HG02943 (cell line): ENCODE measurements at regions not wholly inside any gene's neighbourhood (a gene's known extent, or its start where the extent isn't known, plus 50 kb on each side); places are given as distances from the start of the nearest gene placed in this dataset.
"Not testable (repeated sequence)": the region's sequence is repeated elsewhere in the genome, so short reads cannot be mapped to it uniquely, and the experiment has no call there.

Experiments
- ATAC-seq: cut with Tn5 transposase; IDR thresholded peaks from one replicate; pipeline ENCODE4 v1.9.1; 2021; ENCODE audit warnings: mild to moderate bottlenecking, low read depth, moderate library complexity; ENCODE audit not compliant: unreplicated experiment

GRCh38 chr4:43402393-43402792, 509.9 kb downstream of the GRXCR1 start:
- ATAC-seq: no peak

DNA sequence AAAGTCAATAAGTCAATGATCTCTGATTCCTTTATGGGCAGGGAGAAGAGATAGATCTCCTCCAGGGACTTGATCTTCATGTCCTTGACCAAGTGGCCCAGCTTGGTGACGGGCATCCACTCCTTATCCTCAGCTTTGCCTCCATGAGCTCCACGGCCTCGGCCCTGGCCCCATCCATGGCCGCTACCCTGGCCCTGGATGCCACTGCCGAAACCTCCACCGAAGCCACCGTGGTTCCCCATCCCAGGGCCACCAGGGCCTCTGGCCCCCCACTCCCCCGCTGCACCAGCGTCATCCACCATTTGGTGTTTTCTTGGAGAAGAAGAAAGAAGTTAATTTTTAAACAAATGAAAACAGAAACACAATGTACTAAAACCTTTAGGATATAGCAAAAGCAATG, 518.1 kb downstream of the GRXCR1 start:
- no peak for ATAC-seq

- ATAC-seq: no peak
Observed at GRCh38 chr4:43411226-43411625, 518.7 kb downstream of the GRXCR1 start.

DNA sequence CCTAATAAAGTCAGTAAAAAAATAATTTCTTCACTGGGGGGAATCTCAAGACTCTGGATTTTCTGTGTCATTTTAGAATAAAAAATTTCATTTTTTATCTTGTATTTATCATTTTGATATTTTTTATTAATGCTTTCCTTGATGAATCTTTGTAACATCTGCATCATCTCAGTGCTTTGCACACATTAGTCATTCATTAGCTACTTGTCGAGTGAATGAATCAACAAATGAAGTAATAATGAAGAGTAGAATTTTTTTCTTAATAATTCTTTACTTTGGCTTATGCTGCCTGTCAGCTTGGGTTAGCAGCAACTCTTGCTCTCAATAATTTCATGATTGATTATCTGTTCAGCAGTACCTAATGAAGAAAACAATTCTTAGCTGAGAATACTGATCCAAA, 530.8 kb downstream of the GRXCR1 start:
- no peak for ATAC-seq

DNA sequence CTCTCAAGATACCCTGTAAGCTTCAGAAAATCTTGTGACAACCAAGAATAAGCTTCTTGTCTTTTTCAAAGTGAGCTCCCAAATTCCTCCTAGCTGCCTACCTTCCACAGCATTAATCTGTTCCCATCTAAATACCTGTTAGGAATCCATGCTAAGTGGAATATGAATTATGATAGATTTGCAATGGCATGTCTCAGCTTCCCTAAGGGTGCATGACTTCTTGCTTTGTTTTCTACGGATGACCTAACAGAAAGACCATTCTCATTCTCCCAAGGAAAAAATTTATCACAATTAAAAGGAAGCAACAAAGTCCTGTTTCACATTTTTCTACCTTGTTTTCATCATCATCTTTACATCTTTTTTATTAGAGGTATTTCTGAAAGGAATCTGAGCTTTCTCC, 532.7 kb downstream of the GRXCR1 start:
- ATAC-seq: no peak

GRCh38 chr4:43435291-43435690, 542.8 kb downstream of the GRXCR1 start:
- no peak for ATAC-seq

GRCh38 chr4:43452948-43453347, 560.4 kb downstream of the GRXCR1 start:
- ATAC-seq: no peak

- no peak for ATAC-seq
Observed at GRCh38 chr4:43456383-43456782, 563.9 kb downstream of the GRXCR1 start.

GRCh38 chr4:43457866-43458265, 565.4 kb downstream of the GRXCR1 start:
- no peak for ATAC-seq

- ATAC-seq: no peak
Observed at GRCh38 chr4:43458293-43458692, 565.8 kb downstream of the GRXCR1 start.

GRCh38 chr4:43471950-43472349, 579.4 kb downstream of the GRXCR1 start:
- no peak for ATAC-seq

DNA sequence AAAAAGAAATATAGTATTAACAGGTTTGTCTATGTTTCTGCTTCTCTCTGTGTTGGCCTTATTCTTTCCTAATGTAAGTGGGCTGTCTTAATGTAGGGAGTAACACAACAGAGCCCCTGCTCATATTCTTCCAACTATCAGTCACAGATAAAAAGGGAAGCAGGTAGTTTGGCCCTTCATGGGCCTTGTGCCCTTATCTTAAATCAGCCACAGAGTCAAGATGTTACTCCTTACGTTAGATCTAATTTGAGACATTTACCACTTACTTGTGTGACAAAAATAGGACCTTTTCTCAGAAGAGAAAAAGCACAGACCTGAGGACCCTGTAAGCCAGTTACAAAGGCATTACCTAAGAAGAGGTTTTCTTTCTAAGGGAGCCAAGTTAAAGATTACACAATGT, 589.0 kb downstream of the GRXCR1 start:
- no peak for ATAC-seq

DNA sequence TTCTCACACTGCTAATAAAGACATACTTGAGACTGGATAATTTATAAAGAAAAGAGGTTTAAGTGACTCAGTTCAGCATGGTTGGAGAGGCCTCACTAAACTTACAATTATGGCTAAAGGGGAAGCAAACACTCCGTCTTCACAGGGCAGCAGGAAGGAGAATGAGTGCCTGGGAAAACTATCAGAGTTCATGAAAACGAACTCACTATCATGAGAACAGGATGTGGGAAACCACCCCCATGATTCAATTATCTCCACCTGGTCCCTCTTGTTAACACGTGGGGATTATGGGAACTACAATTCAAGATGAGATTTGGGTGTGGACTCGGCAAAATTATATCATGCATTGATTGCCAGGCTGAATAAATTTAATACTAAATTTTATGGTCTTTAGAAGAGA, 592.7 kb downstream of the GRXCR1 start:
- ATAC-seq: no peak

DNA sequence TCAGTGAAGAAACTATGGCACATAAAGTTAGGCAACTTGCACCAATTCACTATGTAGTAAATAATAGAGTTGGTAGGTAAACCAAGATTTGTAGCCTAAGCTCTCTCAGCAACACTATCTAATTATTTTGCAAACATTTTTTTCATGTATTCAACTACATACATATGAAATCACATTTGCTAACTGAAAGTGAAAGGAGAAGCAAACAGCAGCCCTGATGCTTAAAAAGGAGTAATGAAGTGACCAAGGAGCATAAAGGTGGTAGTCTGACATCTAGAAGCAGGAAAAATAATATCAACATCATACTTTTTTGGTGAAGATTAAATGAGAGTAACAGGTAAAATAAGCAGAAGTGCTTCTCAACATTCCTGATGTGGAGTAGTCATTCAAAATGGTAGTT, 603.7 kb downstream of the GRXCR1 start:
- ATAC-seq: no peak

GRCh38 chr4:43496602-43497001, 604.1 kb downstream of the GRXCR1 start:
- no peak for ATAC-seq

DNA sequence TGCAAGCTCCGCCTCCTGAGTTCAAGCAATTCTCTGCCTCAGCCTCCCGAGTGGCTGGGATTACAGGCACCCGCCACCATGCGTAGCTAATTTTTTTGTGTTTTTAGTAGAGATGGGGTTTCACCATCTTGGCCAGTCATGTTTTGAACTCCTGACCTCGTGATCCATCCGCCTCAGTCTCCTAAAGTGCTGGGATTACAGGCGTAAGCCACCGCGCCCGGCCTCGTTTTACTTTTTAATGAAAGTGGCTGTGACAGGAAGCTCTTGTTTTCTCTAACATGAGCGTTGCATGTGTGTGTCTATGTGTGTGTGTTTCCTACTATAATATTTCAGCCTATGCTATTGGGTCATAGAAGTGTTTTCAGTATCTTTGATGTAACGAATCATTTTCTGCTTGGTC, 613.3 kb downstream of the GRXCR1 start:
- not testable (repeated sequence) for ATAC-seq

DNA sequence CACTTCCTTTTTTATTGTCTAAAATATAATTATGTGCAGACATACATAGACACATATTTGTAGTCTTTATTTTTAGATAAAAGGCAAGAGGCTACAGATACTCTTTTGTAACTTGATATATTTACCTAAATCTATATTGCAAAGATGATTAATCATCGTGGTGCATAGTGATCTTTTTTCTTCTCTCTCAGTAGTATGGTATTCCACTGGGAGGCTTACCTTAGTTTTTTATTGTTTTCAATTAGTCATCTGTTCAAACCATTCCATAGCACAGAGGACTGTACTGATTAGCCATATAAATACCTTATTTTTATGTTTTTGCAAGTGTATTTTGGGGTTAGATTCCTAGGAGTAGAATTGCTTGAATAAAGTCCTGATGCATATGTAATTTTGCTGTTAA, 619.7 kb downstream of the GRXCR1 start:
- ATAC-seq: no peak

DNA sequence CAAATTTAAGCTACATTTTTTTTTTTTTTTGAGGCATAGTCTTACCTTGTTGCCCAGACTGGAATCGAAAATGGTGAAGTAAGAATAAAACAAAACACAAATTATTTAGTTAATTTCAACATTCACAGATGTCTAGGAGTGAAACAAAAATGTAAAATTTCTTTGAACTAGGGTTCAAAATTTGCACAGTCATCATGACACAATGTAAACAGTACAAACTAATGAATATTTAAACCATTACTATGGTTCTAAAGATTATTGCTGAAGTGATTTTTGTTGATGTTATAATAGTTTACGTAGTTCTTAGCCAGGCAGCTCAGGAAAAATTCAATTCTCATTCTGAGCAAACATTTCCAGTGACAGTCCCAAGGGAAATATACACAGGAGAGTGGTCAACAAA, 633.1 kb downstream of the GRXCR1 start:
- no peak for ATAC-seq

DNA sequence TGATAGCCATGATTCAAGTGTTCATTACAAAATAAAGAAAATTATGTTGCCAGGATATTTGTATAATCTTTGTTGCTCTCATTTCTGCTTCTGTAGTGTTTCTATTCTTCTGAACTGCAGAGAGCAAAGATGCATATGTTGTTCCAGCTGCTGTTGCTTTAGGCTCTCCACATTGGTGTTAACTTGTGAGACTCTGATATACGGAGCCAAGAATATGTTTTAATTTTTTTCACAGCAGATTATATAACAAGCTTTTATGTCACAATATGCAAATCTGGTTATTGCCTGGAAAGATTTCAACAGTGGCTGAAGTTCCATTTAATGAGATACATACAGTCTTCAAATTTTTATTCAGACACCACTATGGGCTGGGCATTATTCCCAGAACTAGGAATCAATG, 655.0 kb downstream of the GRXCR1 start:
- ATAC-seq: no peak

DNA sequence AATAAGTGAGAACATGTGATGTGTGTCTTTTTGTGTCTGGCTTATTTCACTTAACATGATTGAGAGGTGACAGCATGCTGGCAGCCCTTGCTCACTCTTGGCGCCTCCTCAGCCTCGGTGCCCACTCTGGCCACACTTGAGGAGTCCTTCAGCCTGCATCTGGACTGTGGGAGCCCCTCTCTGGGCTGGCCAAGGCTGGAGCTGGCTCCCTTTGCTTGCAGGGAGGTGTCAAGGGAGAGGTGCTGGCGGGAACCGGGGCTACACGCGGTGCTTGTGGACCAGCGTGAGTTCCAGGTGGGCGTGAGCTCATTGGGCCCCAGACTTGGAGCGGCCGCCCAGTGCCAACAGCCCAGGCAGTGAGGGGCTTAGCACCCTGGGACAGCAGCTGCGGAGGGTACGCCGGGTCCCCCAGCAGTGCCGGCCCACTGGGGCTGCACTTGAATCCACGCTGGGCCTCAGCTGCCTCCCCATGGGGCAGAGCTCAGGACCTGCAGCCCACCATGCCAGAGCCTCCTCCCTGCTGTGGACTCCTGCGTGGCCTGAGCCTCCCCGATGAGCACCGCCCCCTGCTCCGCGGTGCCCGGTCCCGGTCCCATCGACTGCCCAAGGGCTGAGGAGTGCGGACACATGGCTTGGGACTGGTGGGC, 658.6 kb downstream of the GRXCR1 start:
- ATAC-seq: no peak

GRCh38 chr4:43556262-43556661, 663.7 kb downstream of the GRXCR1 start:
- no peak for ATAC-seq

- no peak for ATAC-seq
Observed at GRCh38 chr4:43560047-43560446, 667.5 kb downstream of the GRXCR1 start.

DNA sequence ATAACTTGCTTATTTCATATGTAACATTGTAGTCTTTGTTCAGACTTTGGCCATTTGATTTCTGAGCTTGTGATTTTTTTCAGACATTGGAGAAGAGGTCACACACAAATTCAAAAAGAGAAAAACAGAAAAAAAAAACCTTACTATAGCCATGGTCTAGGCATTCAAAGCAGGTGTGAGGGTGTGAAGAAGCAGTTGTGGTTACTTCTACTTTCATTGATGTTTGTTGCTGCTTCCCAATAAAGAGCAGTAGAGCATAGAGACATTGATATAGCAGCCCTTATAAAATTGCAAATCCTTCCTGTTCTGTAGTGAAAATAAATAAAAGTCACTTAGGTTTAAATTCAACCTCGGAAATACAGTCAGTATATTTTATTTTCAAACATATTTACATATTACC, 671.6 kb downstream of the GRXCR1 start:
- no peak for ATAC-seq
